ENCODE measurements at regions not wholly inside any gene's neighbourhood (a gene's known extent, or its start where the extent isn't known, plus 50 kb on each side); places are given as distances from the start of the nearest gene placed in this dataset.
A peak's percentile ranks its signal among the peaks of the same experiment; 100 is the strongest.

GRCh38 chr1:55725378-55725777 lies 510.2 kb upstream of the USP24 start:
- Histone ChIP-seq H3K23ac (ENCODE audit: low read depth, low read length, poor library complexity) (no peak overlapping the region), H2BK15ac (ENCODE audit: low read length) (no peak overlapping the region), H2BK12ac (ENCODE audit: low read length) (no peak overlapping the region), H4K91ac (ENCODE audit: low read depth, low read length, poor library complexity) (no peak overlapping the region), H2AK5ac (ENCODE audit: low read depth, low read length) (no peak overlapping the region), H3K9ac (ENCODE audit: low read depth, low read length, poor library complexity) (no peak overlapping the region), H3K9me3 (replicated peaks in 1 of 2; ENCODE audit: control insufficient read depth in 2 of 2, insufficient read depth in 1 of 2, low read depth in 1 of 2, low read length in 2 of 2) (no peaks in the 10 kb centered on the region), H3K14ac (ENCODE audit: low read length) (no peak overlapping the region), H3K4me1 (ENCODE audit: control insufficient read depth in 2 of 2, insufficient read depth in 1 of 2, low read depth in 1 of 2, low read length in 2 of 2) (peaks cover 0 to 1% of the 10 kb centered on the region in 2 donors), H3K36me3 (replicated peaks in 1 of 2; ENCODE audit: control insufficient read depth in 2 of 2, insufficient read depth in 2 of 2, low read length in 2 of 2) (no peaks in the 10 kb centered on the region), H4K8ac (ENCODE audit: low read depth, low read length) (no peak overlapping the region), H3K79me1 (ENCODE audit: low read depth, low read length) (no peaks in the 10 kb centered on the region), H2BK5ac (ENCODE audit: low read length) (no peak overlapping the region), H3K4ac (ENCODE audit: low read length) (no peak overlapping the region), H2BK120ac (ENCODE audit: low read depth, low read length) (no peak overlapping the region), H3K27me3 (ENCODE audit: control insufficient read depth in 3 of 3, insufficient read depth in 3 of 3, low read depth in 1 of 3, low read length in 3 of 3) (no peaks in the 10 kb centered on the region), H3K27ac (replicated peaks; ENCODE audit: low read length) (no peak overlapping the region), H2AFZ (ENCODE audit: low read length) (no peak overlapping the region), H3K4me3 (ENCODE audit: low read length in 2 of 2) (no peak overlapping the region), H3K18ac (ENCODE audit: low read length) (no peak overlapping the region), H3K4me2 (ENCODE audit: insufficient read depth, low read length, poor library complexity, severe bottlenecking) (no peak overlapping the region)
- WGBS, 2 donors (ENCODE audit: extremely low coverage in 2 of 2, insufficient read length in 2 of 2, insufficient replicate concordance in 1 of 2): no CpG with 5 or more reads among the region's 1 CpG
- no peak for DNase-seq (ENCODE audit: low spot score)

DNA sequence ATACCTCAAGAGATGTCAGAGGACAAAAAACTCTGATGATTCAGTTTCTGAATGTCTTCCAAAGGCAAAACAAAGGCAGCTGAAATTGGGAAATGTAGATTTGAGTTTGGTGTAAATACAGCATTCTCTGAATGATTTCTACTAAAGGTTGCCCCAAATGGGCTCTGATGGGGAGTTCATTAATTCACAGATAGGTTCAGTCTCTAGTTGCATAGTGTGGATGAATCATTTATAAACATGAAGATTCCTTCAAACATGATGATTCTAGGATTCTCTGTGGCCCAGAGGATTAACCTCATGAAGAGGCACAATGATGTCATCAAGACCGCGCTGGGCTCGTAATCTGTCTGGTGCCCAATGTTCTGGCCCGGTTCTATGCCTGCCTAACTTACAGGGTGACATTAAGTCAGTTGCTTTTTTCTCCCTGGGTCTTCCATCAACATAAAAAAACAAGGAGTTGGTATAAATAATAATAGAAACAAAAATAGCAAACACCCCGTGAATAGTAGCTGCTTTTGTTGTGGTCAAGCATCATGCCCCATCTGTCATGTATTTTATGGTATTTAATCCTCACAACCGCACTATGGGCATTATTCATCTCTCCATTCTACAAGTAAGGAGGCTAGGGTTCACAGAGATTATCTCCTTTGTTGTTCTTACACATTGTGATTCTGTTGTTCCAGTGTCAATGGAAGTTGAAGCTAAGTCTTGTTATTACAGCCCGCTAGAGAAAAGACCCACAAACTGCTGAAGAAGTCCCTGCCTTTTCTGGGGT lies 509.6 kb upstream of the USP24 start:
- Histone ChIP-seq H3K18ac (ENCODE audit: low read length) (no peak overlapping the region), H2BK12ac (ENCODE audit: low read length) (no peak overlapping the region), H3K4me3 (ENCODE audit: low read length in 2 of 2) (no peak overlapping the region), H3K14ac (ENCODE audit: low read length) (no peak overlapping the region), H3K36me3 (replicated peaks in 1 of 2; ENCODE audit: control insufficient read depth in 2 of 2, insufficient read depth in 2 of 2, low read length in 2 of 2) (no peaks in the 10 kb centered on the region), H3K4me1 (ENCODE audit: control insufficient read depth in 2 of 2, insufficient read depth in 1 of 2, low read depth in 1 of 2, low read length in 2 of 2) (peaks cover 0 to 4% of the 10 kb centered on the region in 2 donors), H4K91ac (ENCODE audit: low read depth, low read length, poor library complexity) (no peak overlapping the region), H3K9ac (ENCODE audit: low read depth, low read length, poor library complexity) (no peak overlapping the region), H3K4me2 (ENCODE audit: insufficient read depth, low read length, poor library complexity, severe bottlenecking) (no peak overlapping the region), H2AFZ (ENCODE audit: low read length) (no peak overlapping the region), H3K4ac (ENCODE audit: low read length) (no peak overlapping the region), H2AK5ac (ENCODE audit: low read depth, low read length) (no peak overlapping the region), H4K8ac (ENCODE audit: low read depth, low read length) (no peak overlapping the region), H3K23ac (ENCODE audit: low read depth, low read length, poor library complexity) (no peak overlapping the region), H2BK15ac (ENCODE audit: low read length) (no peak overlapping the region), H2BK120ac (ENCODE audit: low read depth, low read length) (no peak overlapping the region), H3K27me3 (ENCODE audit: control insufficient read depth in 3 of 3, insufficient read depth in 3 of 3, low read depth in 1 of 3, low read length in 3 of 3) (no peaks in the 10 kb centered on the region), H2BK5ac (ENCODE audit: low read length) (no peak overlapping the region), H3K79me1 (ENCODE audit: low read depth, low read length) (no peaks in the 10 kb centered on the region), H3K27ac (replicated peaks; ENCODE audit: low read length) (no peak overlapping the region), H3K9me3 (replicated peaks in 1 of 2; ENCODE audit: control insufficient read depth in 2 of 2, insufficient read depth in 1 of 2, low read depth in 1 of 2, low read length in 2 of 2) (no peaks in the 10 kb centered on the region)
- no peak for DNase-seq (ENCODE audit: low spot score)
- no CpG with 5 or more reads among the region's 7 CpGs for WGBS, 2 donors (ENCODE audit: extremely low coverage in 2 of 2, insufficient read length in 2 of 2, insufficient replicate concordance in 1 of 2)

DNA sequence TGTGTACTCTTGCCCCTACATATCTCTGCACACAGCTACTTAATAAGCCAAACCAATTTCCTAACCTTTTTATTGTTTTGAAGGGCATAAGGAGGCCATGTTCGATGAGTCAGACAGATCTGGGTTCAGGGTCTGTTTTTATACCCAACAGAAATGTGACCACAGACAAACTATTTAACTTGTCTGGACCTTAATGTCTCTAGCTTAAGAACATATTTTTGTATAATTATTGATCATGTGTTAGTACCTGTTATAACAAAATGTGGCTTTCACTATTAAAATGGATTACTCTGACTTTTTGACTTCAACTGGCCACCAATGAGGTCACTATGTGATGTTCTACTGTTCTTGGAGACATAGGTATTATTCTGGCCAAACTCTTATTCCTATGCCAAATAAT lies 507.8 kb upstream of the USP24 start:
- no peak overlapping the region for H4K8ac ChIP-seq (ENCODE audit: low read depth, low read length)
- H2BK5ac ChIP-seq (ENCODE audit: low read length): no peak overlapping the region
- H3K23ac ChIP-seq (ENCODE audit: low read depth, low read length, poor library complexity): no peak overlapping the region

GRCh38 chr1:55720261-55720660 lies 505.1 kb upstream of the USP24 start:
- H3K23ac ChIP-seq (ENCODE audit: low read depth, low read length, poor library complexity): no peak overlapping the region
- no peak overlapping the region for H3K4me3 ChIP-seq (ENCODE audit: low read length in 2 of 2)
- no peaks in the 10 kb centered on the region for H3K36me3 ChIP-seq (replicated peaks in 1 of 2; ENCODE audit: control insufficient read depth in 2 of 2, insufficient read depth in 2 of 2, low read length in 2 of 2)
- peak overlapping the region; percentile 6 for H3K9ac ChIP-seq (ENCODE audit: low read depth, low read length, poor library complexity)
- H2BK5ac ChIP-seq (ENCODE audit: low read length): no peak overlapping the region
- peak overlapping the region; percentile 33 for H3K18ac ChIP-seq (ENCODE audit: low read length)
- WGBS, 2 donors (ENCODE audit: extremely low coverage in 2 of 2, insufficient read length in 2 of 2, insufficient replicate concordance in 1 of 2): no CpG with 5 or more reads among the region's 3 CpGs
- peak overlapping the region; percentile 61 for H2BK12ac ChIP-seq (ENCODE audit: low read length)
- H3K79me1 ChIP-seq (ENCODE audit: low read depth, low read length): no peaks in the 10 kb centered on the region
- H3K9me3 ChIP-seq (replicated peaks in 1 of 2; ENCODE audit: control insufficient read depth in 2 of 2, insufficient read depth in 1 of 2, low read depth in 1 of 2, low read length in 2 of 2): no peaks in the 10 kb centered on the region
- DNase-seq (ENCODE audit: low spot score): no peak
- no peak overlapping the region for H2BK15ac ChIP-seq (ENCODE audit: low read length)
- H3K27me3 ChIP-seq (ENCODE audit: control insufficient read depth in 3 of 3, insufficient read depth in 3 of 3, low read depth in 1 of 3, low read length in 3 of 3): no peaks in the 10 kb centered on the region
- no peak overlapping the region for H4K91ac ChIP-seq (ENCODE audit: low read depth, low read length, poor library complexity)
- H3K14ac ChIP-seq (ENCODE audit: low read length): no peak overlapping the region
- H2BK120ac ChIP-seq (ENCODE audit: low read depth, low read length): no peak overlapping the region
- no peak overlapping the region for H2AK5ac ChIP-seq (ENCODE audit: low read depth, low read length)
- H3K4me1 ChIP-seq (ENCODE audit: control insufficient read depth in 2 of 2, insufficient read depth in 1 of 2, low read depth in 1 of 2, low read length in 2 of 2): peaks cover 0 to 6% of the 10 kb centered on the region in 2 donors
- no peak overlapping the region for H3K4ac ChIP-seq (ENCODE audit: low read length)
- no peak overlapping the region for H3K4me2 ChIP-seq (ENCODE audit: insufficient read depth, low read length, poor library complexity, severe bottlenecking)
- H2AFZ ChIP-seq (ENCODE audit: low read length): no peak overlapping the region
- peak overlapping the region; percentile 85 for H4K8ac ChIP-seq (ENCODE audit: low read depth, low read length)
- H3K27ac ChIP-seq (replicated peaks; ENCODE audit: low read length): no peak overlapping the region

More for the DNA sequence above, 507.8 kb upstream of the USP24 start:
- no peak overlapping the region for H2BK12ac ChIP-seq (ENCODE audit: low read length)
- H2BK120ac ChIP-seq (ENCODE audit: low read depth, low read length): no peak overlapping the region
- no peak for DNase-seq (ENCODE audit: low spot score)
- no peak overlapping the region for H3K27ac ChIP-seq (replicated peaks; ENCODE audit: low read length)
- no peak overlapping the region for H3K18ac ChIP-seq (ENCODE audit: low read length)
- H3K27me3 ChIP-seq (ENCODE audit: control insufficient read depth in 3 of 3, insufficient read depth in 3 of 3, low read depth in 1 of 3, low read length in 3 of 3): no peaks in the 10 kb centered on the region
- no peak overlapping the region for H2AFZ ChIP-seq (ENCODE audit: low read length)
- H3K9ac ChIP-seq (ENCODE audit: low read depth, low read length, poor library complexity): no peak overlapping the region
- H2AK5ac ChIP-seq (ENCODE audit: low read depth, low read length): no peak overlapping the region
- H4K91ac ChIP-seq (ENCODE audit: low read depth, low read length, poor library complexity): no peak overlapping the region
- H3K79me1 ChIP-seq (ENCODE audit: low read depth, low read length): no peaks in the 10 kb centered on the region
- peaks cover 0 to 6% of the 10 kb centered on the region in 2 donors for H3K4me1 ChIP-seq (ENCODE audit: control insufficient read depth in 2 of 2, insufficient read depth in 1 of 2, low read depth in 1 of 2, low read length in 2 of 2)
- H3K4me3 ChIP-seq (ENCODE audit: low read length in 2 of 2): no peak overlapping the region
- H3K9me3 ChIP-seq (replicated peaks in 1 of 2; ENCODE audit: control insufficient read depth in 2 of 2, insufficient read depth in 1 of 2, low read depth in 1 of 2, low read length in 2 of 2): no peaks in the 10 kb centered on the region
- H3K4ac ChIP-seq (ENCODE audit: low read length): no peak overlapping the region
- no peak overlapping the region for H3K4me2 ChIP-seq (ENCODE audit: insufficient read depth, low read length, poor library complexity, severe bottlenecking)
- no peak overlapping the region for H3K14ac ChIP-seq (ENCODE audit: low read length)
- WGBS, 2 donors (ENCODE audit: extremely low coverage in 2 of 2, insufficient read length in 2 of 2, insufficient replicate concordance in 1 of 2): no CpG with 5 or more reads among the region's 1 CpG
- H2BK15ac ChIP-seq (ENCODE audit: low read length): no peak overlapping the region
- H3K36me3 ChIP-seq (replicated peaks in 1 of 2; ENCODE audit: control insufficient read depth in 2 of 2, insufficient read depth in 2 of 2, low read length in 2 of 2): no peaks in the 10 kb centered on the region

Data from neuronal stem cell (in vitro differentiated cells).